GM12891 (cell line): ENCODE measurements at regions not wholly inside any gene's neighbourhood (a gene's known extent, or its start where the extent isn't known, plus 50 kb on each side); places are given as distances from the start of the nearest gene placed in this dataset.

Experiments
- POLR2A ChIP-seq: IDR thresholded peaks from 2 replicates; pipeline ENCODE4 v1.6.1; 2011; ENCODE audit warnings: low read depth, low read length, control low read depth
- POLR2AphosphoS5 ChIP-seq: IDR thresholded peaks from 2 replicates; pipeline ENCODE4 v1.6.1; 2011; ENCODE audit warnings: low read depth, low read length, control low read depth
- POU2F2 ChIP-seq: IDR thresholded peaks from 2 replicates; pipeline ENCODE4 v1.6.1; 2011; ENCODE audit warnings: low read depth, mild to moderate bottlenecking, control low read depth, low read length, moderate library complexity
- SPI1 ChIP-seq: IDR thresholded peaks from 2 replicates; pipeline ENCODE4 v1.6.1; 2011; ENCODE audit warnings: low read depth, low read length, control low read depth
- TAF1 ChIP-seq: IDR thresholded peaks from 2 replicates; pipeline ENCODE4 v1.6.1; 2011; ENCODE audit warnings: low read depth, low read length, control low read depth

GRCh38 chr1:103256490-103256889 lies 148.2 kb upstream of the COL11A1 start:
- no peak for TF ChIP-seq TAF1
- no peak for TF ChIP-seq POLR2A
- no peak for TF ChIP-seq POLR2AphosphoS5
- TF ChIP-seq POU2F2 = no peak
- no peak for TF ChIP-seq SPI1
